ENCODE measurements at regions not wholly inside any gene's neighbourhood (a gene's known extent, or its start where the extent isn't known, plus 50 kb on each side); places are given as distances from the start of the nearest gene placed in this dataset.

DNA sequence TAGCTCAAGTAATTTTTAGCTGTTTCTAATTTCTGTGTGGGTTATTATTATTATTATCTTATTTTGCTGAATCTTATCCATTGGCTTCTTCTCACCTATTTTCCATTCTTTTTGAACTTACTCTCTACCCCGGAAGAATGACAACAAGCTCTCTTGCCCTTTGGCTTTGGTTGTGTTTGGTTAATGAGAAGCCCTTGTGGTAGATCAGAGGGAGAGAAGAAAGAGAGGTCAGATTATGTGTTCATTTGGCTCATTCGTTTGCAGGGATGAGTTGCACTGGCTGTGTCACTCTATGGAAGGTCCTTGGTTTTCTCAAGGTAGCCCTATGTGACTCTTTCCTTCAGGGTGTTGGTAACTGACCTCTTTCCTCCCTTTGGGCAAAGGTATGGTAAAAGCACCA is 391.9 kb downstream of the LMO4 start:
- DNase-seq (ENCODE audit: low spot score): no peak

- no peak for DNase-seq (ENCODE audit: low spot score)
Measured at GRCh38 chr1:87723193-87723592, 394.5 kb downstream of the LMO4 start.

GRCh38 chr1:87728169-87728568 is 399.5 kb downstream of the LMO4 start:
- DNase-seq (ENCODE audit: low spot score): no peak

DNA sequence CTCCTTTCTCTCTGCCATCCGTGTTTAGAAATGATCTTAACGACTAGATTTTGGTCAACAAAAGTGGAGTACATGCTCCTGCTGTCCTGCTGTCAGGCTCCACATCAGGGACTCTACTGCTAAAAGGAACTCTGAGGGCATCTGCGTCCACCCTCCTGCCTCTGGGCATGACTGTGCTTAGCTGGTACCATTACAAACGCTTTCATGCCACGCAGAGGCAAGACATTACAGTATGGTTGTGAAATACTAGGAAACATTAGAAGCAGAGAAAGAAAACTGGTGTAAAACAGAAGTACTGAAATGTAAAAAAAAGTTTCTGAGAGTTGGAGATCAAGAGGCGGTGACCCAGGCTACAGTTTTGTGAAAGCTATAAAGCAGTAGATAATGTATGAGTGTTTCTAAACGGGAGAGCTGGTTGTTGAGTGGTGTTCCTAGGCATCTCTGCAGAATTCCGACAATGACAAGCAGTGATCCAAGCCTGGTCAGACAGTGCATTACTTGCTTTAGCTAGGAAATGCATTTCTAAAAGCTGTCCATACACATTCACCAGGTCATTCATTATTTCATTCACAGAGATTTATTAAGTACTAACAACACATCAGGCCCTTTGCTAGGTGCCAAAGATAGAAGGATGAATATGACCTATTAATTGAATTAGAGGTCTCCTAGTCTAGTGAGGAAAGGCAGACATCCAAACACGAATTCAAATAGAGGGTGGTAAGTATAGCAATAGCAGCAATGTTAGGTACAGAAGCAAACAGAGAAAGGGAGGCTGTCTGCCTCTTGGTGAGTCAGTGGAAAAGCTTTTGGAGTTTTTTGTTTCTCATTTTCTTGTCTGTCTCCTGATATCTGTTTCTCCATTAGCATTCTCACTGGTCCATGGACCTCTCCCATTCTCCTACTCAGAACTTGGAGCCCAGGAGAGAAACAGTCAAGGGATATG is 401.9 kb downstream of the LMO4 start:
- DNase-seq (ENCODE audit: low spot score): no peak

GRCh38 chr1:87733386-87733785 is 404.7 kb downstream of the LMO4 start:
- no peak for DNase-seq (ENCODE audit: low spot score)

DNA sequence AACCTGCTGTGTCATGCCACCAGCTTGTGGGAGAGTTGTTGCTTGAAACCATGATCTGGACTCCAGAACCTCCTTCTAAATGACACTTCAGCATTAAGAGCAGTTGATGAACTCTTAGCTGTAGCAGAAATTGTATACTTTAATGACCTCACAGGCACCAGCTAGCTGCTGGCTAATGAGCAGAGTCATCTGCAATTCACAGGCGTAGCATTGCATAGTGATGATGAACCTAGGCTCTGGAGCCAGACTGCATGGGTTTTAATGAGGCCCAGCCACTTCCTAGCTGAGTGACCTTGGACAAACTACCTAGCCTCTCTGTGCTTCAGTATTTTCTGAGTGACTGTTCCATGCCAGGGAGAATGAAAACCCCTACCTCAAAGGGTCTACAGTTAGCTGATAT is 407.1 kb downstream of the LMO4 start:
- DNase-seq (ENCODE audit: low spot score): no peak

DNA sequence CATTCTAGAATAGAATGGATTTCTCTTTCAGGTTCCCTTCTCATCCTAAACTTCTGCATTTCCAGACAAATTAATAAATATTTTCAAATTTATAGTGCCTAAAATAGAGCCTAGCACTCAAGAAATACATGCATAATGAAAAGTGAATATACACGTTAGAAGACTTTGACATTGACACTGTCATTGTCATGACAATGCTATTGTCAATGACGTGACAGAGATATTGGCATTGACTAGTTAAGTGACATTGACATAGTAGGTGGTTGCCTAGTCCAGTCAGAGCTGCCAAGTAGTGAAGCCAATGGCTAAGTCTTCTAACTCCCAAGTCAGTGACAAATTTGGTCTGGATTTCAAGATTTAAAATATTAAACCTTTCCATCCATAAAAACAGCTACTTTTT is 410.5 kb downstream of the LMO4 start:
- no peak for DNase-seq (ENCODE audit: low spot score)

- DNase-seq (ENCODE audit: low spot score): no peak
Measured at GRCh38 chr1:87739704-87740103, 411.0 kb downstream of the LMO4 start.

- DNase-seq (ENCODE audit: low spot score): no peak
Measured at GRCh38 chr1:87743256-87743655, 414.6 kb downstream of the LMO4 start.

- no peak for DNase-seq (ENCODE audit: low spot score)
Measured at GRCh38 chr1:87744056-87744455, 415.4 kb downstream of the LMO4 start.

- no peak for DNase-seq (ENCODE audit: low spot score)
Measured at GRCh38 chr1:87744763-87745162, 416.1 kb downstream of the LMO4 start.

GRCh38 chr1:87753366-87753765 is 424.7 kb downstream of the LMO4 start:
- DNase-seq (ENCODE audit: low spot score): no peak

GRCh38 chr1:87754139-87754538 is 425.5 kb downstream of the LMO4 start:
- DNase-seq (ENCODE audit: low spot score): no peak

DNA sequence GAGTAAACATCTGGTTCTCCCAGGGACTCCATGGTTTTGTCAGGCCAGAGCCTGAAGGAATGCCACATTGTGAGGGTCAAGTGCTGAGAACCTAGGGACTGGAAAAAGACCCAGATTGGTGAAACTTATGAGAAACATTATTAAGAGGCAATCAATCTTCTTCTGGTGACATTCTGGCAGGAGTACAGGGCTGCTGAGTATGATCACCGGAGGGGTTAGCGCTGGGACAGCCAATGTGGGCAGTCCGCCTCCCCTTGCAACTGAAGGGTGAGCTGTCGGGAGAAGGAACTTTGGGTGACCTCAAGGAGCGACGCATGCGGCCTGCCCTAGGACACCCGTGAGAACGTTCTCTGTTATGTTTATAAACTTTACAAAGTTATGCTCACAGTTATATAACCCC is 429.0 kb downstream of the LMO4 start:
- DNase-seq (ENCODE audit: low spot score): no peak

GRCh38 chr1:87759421-87760087 is 430.9 kb downstream of the LMO4 start:
- no peak for DNase-seq (ENCODE audit: low spot score)

DNA sequence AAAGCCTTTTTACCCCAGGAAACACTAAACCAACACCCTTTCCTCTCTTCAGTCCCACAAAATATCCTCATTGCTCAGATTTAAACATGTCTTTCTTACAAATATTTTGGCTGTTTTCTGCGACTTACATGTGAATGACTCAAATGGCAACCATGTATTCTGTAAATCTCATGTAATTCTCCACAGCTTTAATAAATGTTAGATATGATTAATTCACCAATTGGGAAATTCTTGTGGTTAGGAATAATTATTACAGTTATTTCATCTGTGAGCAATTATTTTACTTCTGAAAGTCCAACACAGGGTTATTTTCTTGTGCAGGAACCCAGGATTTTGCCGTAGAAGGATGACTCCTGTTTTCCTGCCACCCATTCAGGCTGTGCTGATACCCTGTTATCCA is 431.5 kb downstream of the LMO4 start:
- DNase-seq (ENCODE audit: low spot score): no peak

- no peak for DNase-seq (ENCODE audit: low spot score)
Measured at GRCh38 chr1:87760654-87761053, 432.0 kb downstream of the LMO4 start.

DNA sequence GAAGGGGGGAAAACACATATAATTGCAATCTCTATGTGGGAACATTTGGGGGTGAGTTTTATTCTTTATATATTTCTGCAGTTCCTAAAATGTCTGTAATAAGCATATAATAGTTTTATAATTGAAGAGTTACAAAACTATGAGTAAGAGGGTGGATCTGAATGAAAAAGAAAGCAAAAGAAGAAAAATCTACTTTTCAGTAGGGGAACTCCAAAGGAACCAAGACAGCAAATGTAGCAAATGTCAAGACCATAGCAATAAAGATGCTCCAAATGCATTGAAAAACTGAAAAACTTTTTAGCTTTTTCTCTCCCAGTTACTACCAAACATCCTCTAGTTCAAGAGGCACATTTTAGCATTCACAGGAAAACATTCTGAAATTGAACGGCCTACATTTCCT is 434.8 kb downstream of the LMO4 start:
- no peak for DNase-seq (ENCODE audit: low spot score)

DNA sequence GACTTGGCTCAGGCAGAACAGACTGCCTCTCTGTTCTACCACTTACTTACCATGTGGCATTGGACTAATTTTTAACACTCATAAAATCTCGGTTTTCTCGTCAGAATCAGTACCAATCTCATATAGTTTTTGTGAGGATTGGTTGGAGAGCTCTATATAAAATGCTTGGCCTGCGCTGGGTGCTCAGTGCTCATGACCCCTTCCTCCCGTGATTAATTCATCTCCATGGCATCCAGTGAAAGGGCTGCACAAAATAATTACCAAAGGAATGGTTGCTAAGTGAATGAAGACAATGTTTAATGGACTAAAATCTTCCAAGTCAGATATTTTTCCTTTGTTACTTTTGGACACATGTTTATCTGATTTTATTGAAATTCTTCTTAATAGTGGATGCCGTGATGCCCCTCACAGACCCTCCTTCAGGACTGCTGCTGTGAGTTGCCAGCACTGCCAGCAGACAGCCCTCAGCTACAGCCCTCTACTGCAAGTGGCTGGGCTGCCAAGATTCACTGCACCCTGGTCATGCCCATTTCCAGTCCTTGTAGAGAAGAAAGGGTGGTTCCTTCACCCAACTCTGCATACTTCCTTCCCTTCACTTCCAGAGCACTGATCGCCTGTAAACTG is 436.5 kb downstream of the LMO4 start:
- no peak for DNase-seq (ENCODE audit: low spot score)

GRCh38 chr1:87765681-87766070 is 437.0 kb downstream of the LMO4 start:
- no peak for DNase-seq (ENCODE audit: low spot score)

- no peak for DNase-seq (ENCODE audit: low spot score)
Measured at GRCh38 chr1:87766737-87767136, 438.1 kb downstream of the LMO4 start.

DNA sequence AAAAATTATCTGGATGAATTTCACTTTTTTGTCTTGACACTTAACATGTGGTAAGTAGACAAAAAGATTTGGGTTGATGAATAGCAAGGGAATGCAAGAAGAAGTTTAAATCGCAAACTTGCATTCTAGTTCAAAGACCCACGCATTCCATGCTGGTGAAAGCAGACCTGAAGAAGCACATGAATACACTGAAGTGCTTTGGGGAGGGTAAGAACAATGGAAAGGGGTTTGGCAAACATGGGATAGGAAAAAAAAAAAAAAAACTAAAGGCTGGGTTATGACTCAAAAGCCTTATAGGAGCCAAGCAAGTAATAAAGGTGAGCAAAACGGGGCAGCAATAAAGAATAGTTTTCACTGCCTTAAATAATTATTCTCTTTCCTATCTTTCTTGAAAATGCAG is 450.2 kb downstream of the LMO4 start:
- no peak for DNase-seq (ENCODE audit: low spot score)

DNA sequence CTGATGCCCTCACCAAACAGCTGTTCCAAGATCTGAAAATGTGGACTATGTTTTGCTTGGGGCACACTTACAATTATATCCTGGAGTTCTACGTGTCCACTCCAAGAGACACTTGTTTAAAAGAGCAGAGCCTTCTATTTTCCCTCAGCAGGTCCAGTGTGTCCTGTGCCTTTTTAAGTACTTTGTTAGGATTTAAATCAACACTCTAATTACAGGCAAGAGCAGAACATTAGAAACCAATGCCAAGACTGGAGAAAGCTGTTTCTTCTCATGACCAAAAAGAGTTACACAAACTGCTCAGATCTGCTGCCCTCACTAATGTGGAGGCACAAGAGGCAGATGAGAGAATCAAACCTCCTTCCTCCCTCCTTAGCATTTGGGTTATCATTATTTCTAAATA is 452.9 kb downstream of the LMO4 start:
- no peak for DNase-seq (ENCODE audit: low spot score)
